Neural progenitor cell (in vitro differentiated cells): ENCODE measurements at regions not wholly inside any gene's neighbourhood (a gene's known extent, or its start where the extent isn't known, plus 50 kb on each side); places are given as distances from the start of the nearest gene placed in this dataset.

ENCODE experiments used
- DNase-seq: peaks from one replicate; pipeline ENCODE4 v3.0.0-alpha.2; 2016; ENCODE audit warnings: low spot score
- H2AFZ ChIP-seq: fragments of 200-600 bp; sonication (generic); replicated peaks from 2 replicates; pipeline ENCODE4 v1.6.1; 2016; ENCODE audit warnings: antibody characterized with exemption
- H3F3A ChIP-seq: fragments of 200-600 bp; sonication (generic); 2 replicates; pipeline ENCODE4 v1.6.1; 2016; ENCODE audit warnings: antibody characterized with exemption, low read depth
- H3K27ac ChIP-seq: fragments of 200-600 bp; sonication (generic); 2 replicates; pipeline ENCODE4 v1.5.1; 2016; ENCODE audit warnings: mild to moderate bottlenecking
- H3K27me3 ChIP-seq: fragments of 200-600 bp; sonication (generic); 2 replicates; pipeline ENCODE4 v1.6.1; 2016; ENCODE audit warnings: mild to moderate bottlenecking, moderate library complexity
- H3K36me3 ChIP-seq: fragments of 200-600 bp; sonication (generic); 2 replicates; pipeline ENCODE4 v1.5.1; 2016
- H3K4me1 ChIP-seq: fragments of 200-600 bp; sonication (generic); 2 replicates; pipeline ENCODE4 v1.6.1; 2016; ENCODE audit warnings: mixed run types
- H3K4me2 ChIP-seq: fragments of 200-600 bp; sonication (generic); 2 replicates; pipeline ENCODE4 v1.6.1; 2016
- H3K4me3 ChIP-seq: fragments of 200-600 bp; sonication (generic); 2 replicates; pipeline ENCODE4 v1.5.1; 2016
- H3K79me2 ChIP-seq: fragments of 200-600 bp; sonication (generic); 2 replicates; pipeline ENCODE4 v1.6.1; 2016; ENCODE audit warnings: low read depth
- H3K9ac ChIP-seq: fragments of 200-600 bp; sonication (generic); 2 replicates; pipeline ENCODE4 v1.6.1; 2016
- H3K9me3 ChIP-seq: fragments of 200-600 bp; sonication (generic); 2 replicates; pipeline ENCODE4 v1.5.1; 2016; ENCODE audit warnings: low read depth
- H4K20me1 ChIP-seq: fragments of 200-600 bp; sonication (generic); 2 replicates; pipeline ENCODE4 v1.6.1; 2016; ENCODE audit warnings: low read depth
- H3K27ac Mint-ChIP-seq: 3 replicates; pipeline ENCODE4 v1.8.0; 2021; ENCODE audit warnings: mixed read lengths
- H3K27me3 Mint-ChIP-seq: 2 replicates; pipeline ENCODE4 v1.8.0; 2022; ENCODE audit warnings: low read depth, mild to moderate bottlenecking, inconsistent platforms, moderate library complexity, mixed read lengths; ENCODE audit not compliant: insufficient read depth
- H3K36me3 Mint-ChIP-seq: 3 replicates; pipeline ENCODE4 v1.8.0; 2021; ENCODE audit warnings: mixed read lengths
- H3K4me1 Mint-ChIP-seq: 3 replicates; pipeline ENCODE4 v1.8.0; 2021; ENCODE audit warnings: mixed read lengths
- H3K4me3 Mint-ChIP-seq: 3 replicates; pipeline ENCODE4 v1.8.0; 2021; ENCODE audit warnings: mild to moderate bottlenecking, moderate library complexity, mixed read lengths
- H3K9me3 Mint-ChIP-seq: 3 replicates; pipeline ENCODE4 v1.8.0; 2020; ENCODE audit warnings: mixed read lengths
- EZH2 ChIP-seq: fragments of 200-600 bp; sonication (generic); IDR thresholded peaks from 2 replicates; pipeline ENCODE4 v1.6.1; 2017; ENCODE audit warnings: antibody characterized with exemption, mild to moderate bottlenecking, moderate library complexity
- EZH2phosphoT487 ChIP-seq: fragments of 200-600 bp; sonication (generic); IDR thresholded peaks from 2 replicates; pipeline ENCODE4 v1.6.1; 2017; ENCODE audit warnings: antibody characterized with exemption
- TF ChIP-seq, protein P1 (sequence below): fragments of 200-600 bp; sonication (generic); IDR thresholded peaks from 2 replicates; pipeline ENCODE4 v1.5.1; 2017; ENCODE audit warnings: antibody characterized with exemption, mild to moderate bottlenecking

DNA sequence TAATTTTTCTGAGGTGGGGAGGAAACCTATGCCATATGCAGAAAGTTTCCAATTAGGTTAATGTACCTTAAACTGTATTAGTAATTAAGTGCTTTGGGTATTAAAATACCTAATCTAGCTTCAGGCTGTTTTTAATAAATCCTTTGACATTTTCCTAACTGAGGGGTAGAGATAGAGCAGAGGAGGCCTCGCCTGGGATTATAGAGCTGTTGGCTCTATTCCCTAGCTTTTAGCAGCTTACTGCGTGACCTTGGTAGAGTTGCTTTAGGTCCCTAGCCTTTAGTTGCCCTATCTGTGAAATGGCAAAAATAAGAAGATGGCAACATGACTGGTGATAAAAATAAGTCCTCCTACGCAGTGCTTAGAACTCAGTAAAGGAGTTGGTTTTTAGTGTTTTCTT, 621.0 kb downstream of the LMO4 start:
- no peak overlapping the region for H3K27ac Mint-ChIP-seq
- Histone ChIP-seq H3K36me3 (no peaks in the 10 kb centered on the region), H3K9ac (no peak overlapping the region), H3K27ac (no peak overlapping the region), H3K4me2 (no peak overlapping the region), H2AFZ (no peak overlapping the region), H3K79me2 (no peaks in the 10 kb centered on the region), H4K20me1 (no peaks in the 10 kb centered on the region), H3K4me1 (peaks cover 8% of the 10 kb centered on the region), H3K27me3 (no peaks in the 10 kb centered on the region), H3K9me3 (no peaks in the 10 kb centered on the region), H3K4me3 (no peak overlapping the region), H3F3A (no peaks in the 10 kb centered on the region)
- DNase-seq = no peak
- H3K36me3 Mint-ChIP-seq = no peaks in the 10 kb centered on the region
- peaks cover 11% of the 10 kb centered on the region for H3K4me1 Mint-ChIP-seq
- TF ChIP-seq, protein P1, sequence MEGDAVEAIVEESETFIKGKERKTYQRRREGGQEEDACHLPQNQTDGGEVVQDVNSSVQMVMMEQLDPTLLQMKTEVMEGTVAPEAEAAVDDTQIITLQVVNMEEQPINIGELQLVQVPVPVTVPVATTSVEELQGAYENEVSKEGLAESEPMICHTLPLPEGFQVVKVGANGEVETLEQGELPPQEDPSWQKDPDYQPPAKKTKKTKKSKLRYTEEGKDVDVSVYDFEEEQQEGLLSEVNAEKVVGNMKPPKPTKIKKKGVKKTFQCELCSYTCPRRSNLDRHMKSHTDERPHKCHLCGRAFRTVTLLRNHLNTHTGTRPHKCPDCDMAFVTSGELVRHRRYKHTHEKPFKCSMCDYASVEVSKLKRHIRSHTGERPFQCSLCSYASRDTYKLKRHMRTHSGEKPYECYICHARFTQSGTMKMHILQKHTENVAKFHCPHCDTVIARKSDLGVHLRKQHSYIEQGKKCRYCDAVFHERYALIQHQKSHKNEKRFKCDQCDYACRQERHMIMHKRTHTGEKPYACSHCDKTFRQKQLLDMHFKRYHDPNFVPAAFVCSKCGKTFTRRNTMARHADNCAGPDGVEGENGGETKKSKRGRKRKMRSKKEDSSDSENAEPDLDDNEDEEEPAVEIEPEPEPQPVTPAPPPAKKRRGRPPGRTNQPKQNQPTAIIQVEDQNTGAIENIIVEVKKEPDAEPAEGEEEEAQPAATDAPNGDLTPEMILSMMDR = no peak
- no peak for TF ChIP-seq EZH2
- no peak for TF ChIP-seq EZH2phosphoT487
- peaks cover 4% of the 10 kb centered on the region for H3K27me3 Mint-ChIP-seq
- no peak overlapping the region for H3K4me3 Mint-ChIP-seq
- H3K9me3 Mint-ChIP-seq = no peaks in the 10 kb centered on the region

DNA sequence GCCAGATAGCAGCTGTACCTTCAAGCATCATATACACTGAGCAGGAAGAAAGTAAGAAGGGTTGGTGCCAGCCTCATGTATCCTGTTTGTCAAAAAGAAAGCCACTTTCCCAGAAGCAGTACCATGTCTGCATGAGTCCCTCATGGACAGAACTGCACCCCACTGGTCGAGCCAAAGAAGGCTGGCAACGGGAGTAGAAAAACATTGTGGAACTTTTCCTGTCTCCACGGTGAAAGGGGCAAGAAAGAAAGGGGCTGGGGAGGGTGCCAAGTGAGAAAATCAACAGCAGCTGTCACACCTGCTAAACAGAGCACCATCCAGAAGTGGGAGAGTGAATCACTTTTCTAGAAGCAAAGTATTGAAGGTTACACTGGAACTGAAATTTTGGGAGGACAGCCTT, 621.7 kb downstream of the LMO4 start:
- Histone ChIP-seq H3K9me3 (no peaks in the 10 kb centered on the region), H3K4me2 (no peak overlapping the region), H4K20me1 (no peaks in the 10 kb centered on the region), H2AFZ (no peak overlapping the region), H3K27ac (no peak overlapping the region), H3K4me1 (peaks cover 8% of the 10 kb centered on the region), H3K9ac (no peak overlapping the region), H3K27me3 (no peaks in the 10 kb centered on the region), H3K79me2 (no peaks in the 10 kb centered on the region), H3K4me3 (no peak overlapping the region), H3F3A (no peaks in the 10 kb centered on the region), H3K36me3 (no peaks in the 10 kb centered on the region)
- H3K4me1 Mint-ChIP-seq = peaks cover 11% of the 10 kb centered on the region
- DNase-seq = no peak
- TF ChIP-seq EZH2 (no peak), EZH2phosphoT487 (no peak)
- TF ChIP-seq, protein P1 = no peak
- peaks cover 4% of the 10 kb centered on the region for H3K27me3 Mint-ChIP-seq
- H3K27ac Mint-ChIP-seq = no peak overlapping the region
- H3K36me3 Mint-ChIP-seq = no peaks in the 10 kb centered on the region
- no peaks in the 10 kb centered on the region for H3K9me3 Mint-ChIP-seq
- H3K4me3 Mint-ChIP-seq = no peak overlapping the region

DNA sequence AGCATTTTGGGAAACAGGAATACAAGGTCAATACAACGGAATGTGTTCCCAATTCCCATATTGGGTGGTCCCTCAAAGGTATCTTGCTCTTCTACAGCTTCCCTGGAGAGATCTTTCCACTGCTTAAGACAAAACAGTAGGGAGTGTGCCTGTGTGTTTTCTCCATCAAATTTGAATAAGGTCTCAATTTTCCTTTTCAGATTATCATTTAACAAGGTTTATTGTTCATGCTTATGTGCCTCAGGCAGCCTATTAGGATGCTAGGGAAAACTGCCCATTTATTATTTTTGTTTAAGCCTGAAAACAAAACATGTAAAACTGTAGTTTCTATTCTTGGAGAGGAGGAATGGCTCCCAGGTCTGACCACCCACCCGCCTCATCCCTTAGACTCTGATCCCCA, 622.7 kb downstream of the LMO4 start:
- H4K20me1 ChIP-seq = no peaks in the 10 kb centered on the region
- no peaks in the 10 kb centered on the region for H3K36me3 ChIP-seq
- no peak for DNase-seq
- TF ChIP-seq EZH2 (no peak), EZH2phosphoT487 (no peak)
- TF ChIP-seq, protein P1 = no peak
- no peak overlapping the region for H3K4me2 ChIP-seq
- H3K9me3 ChIP-seq = no peaks in the 10 kb centered on the region
- Mint-ChIP-seq H3K36me3 (no peaks in the 10 kb centered on the region), H3K27ac (no peak overlapping the region), H3K4me3 (no peak overlapping the region), H3K27me3 (peaks cover 4% of the 10 kb centered on the region), H3K4me1 (peaks cover 16% of the 10 kb centered on the region), H3K9me3 (no peaks in the 10 kb centered on the region)
- no peak overlapping the region for H3K9ac ChIP-seq
- no peaks in the 10 kb centered on the region for H3K27me3 ChIP-seq
- peaks cover 11% of the 10 kb centered on the region for H3K4me1 ChIP-seq
- no peaks in the 10 kb centered on the region for H3F3A ChIP-seq
- no peak overlapping the region for H3K27ac ChIP-seq
- H2AFZ ChIP-seq = no peak overlapping the region
- H3K79me2 ChIP-seq = no peaks in the 10 kb centered on the region
- H3K4me3 ChIP-seq = no peak overlapping the region

DNA sequence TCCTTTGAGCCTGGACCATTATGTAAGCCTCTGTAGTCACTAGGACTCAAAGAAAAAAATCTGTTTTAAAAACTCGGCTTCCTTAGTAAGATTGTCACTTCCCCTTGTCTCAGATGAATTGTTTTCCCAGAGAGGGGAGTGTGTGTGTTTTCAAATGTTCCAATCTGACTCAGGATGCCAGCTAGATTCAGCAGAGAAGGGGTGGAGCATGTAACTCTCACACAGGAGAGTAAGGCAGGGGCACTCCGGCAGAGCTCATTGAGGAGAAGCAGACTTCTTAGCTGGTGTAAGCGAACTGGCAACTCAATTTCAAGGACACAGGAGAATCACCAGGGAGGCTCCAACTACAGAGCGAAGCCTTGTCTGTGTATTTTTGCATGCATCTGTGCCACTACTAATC, 623.2 kb downstream of the LMO4 start:
- DNase-seq = no peak
- Histone ChIP-seq H3K9me3 (no peaks in the 10 kb centered on the region), H4K20me1 (no peaks in the 10 kb centered on the region), H3K27me3 (no peaks in the 10 kb centered on the region), H3K9ac (no peak overlapping the region), H3F3A (no peaks in the 10 kb centered on the region), H3K4me1 (peaks cover 11% of the 10 kb centered on the region), H2AFZ (no peak overlapping the region), H3K4me3 (no peak overlapping the region), H3K36me3 (no peaks in the 10 kb centered on the region), H3K4me2 (no peak overlapping the region), H3K27ac (no peak overlapping the region), H3K79me2 (no peaks in the 10 kb centered on the region)
- peaks cover 4% of the 10 kb centered on the region for H3K27me3 Mint-ChIP-seq
- H3K36me3 Mint-ChIP-seq = no peaks in the 10 kb centered on the region
- peak overlapping the region; percentile 67 for H3K27ac Mint-ChIP-seq
- H3K4me1 Mint-ChIP-seq = peaks cover 16% of the 10 kb centered on the region
- no peak overlapping the region for H3K4me3 Mint-ChIP-seq
- TF ChIP-seq EZH2 (no peak), EZH2phosphoT487 (no peak)
- TF ChIP-seq, protein P1 = no peak
- H3K9me3 Mint-ChIP-seq = no peaks in the 10 kb centered on the region
